KMS-11 (cell line): ENCODE measurements at regions not wholly inside any gene's neighbourhood (a gene's known extent, or its start where the extent isn't known, plus 50 kb on each side); places are given as distances from the start of the nearest gene placed in this dataset.

Experiments used
- H2AFZ ChIP-seq: fragments of 200-600 bp; sonication (generic); 2 replicates; pipeline ENCODE4 v1.6.1; 2016; ENCODE audit warnings: antibody characterized with exemption, mixed run types, low read depth
- H3K27ac ChIP-seq: fragments of 200-600 bp; sonication (generic); 2 replicates; pipeline ENCODE4 v1.6.1; 2016; ENCODE audit warnings: mild to moderate bottlenecking, mixed run types
- H3K27me3 ChIP-seq: fragments of 200-600 bp; sonication (generic); 2 replicates; pipeline ENCODE4 v1.6.1; 2017; ENCODE audit warnings: mild to moderate bottlenecking, low read depth, mixed run types, moderate library complexity; ENCODE audit not compliant: insufficient read depth
- H3K36me3 ChIP-seq: fragments of 200-600 bp; sonication (generic); 2 replicates; pipeline ENCODE4 v1.6.1; 2017; ENCODE audit warnings: mild to moderate bottlenecking, mixed run types; ENCODE audit not compliant: insufficient read depth
- H3K4me1 ChIP-seq: fragments of 200-600 bp; sonication (generic); 2 replicates; pipeline ENCODE4 v1.6.1; 2016; ENCODE audit warnings: mild to moderate bottlenecking, low read depth, mixed run types; ENCODE audit not compliant: poor library complexity, severe bottlenecking
- H3K4me2 ChIP-seq: fragments of 200-600 bp; sonication (generic); 2 replicates; pipeline ENCODE4 v1.7.0; 2016; ENCODE audit warnings: mild to moderate bottlenecking, mixed run types
- H3K4me3 ChIP-seq: fragments of 200-600 bp; sonication (generic); IDR thresholded peaks from 2 replicates; pipeline ENCODE4 v1.6.1; 2017; ENCODE audit warnings: low read depth, low read length, mixed read lengths; ENCODE audit not compliant: insufficient read depth
- H3K79me2 ChIP-seq: fragments of 200-600 bp; sonication (generic); 2 replicates; pipeline ENCODE4 v1.6.1; 2016; ENCODE audit warnings: low read depth, mixed run types; ENCODE audit not compliant: insufficient read depth
- H3K9ac ChIP-seq: fragments of 200-600 bp; sonication (generic); 2 replicates; pipeline ENCODE4 v1.6.1; 2016; ENCODE audit warnings: mild to moderate bottlenecking, mixed run types
- H4K20me1 ChIP-seq: fragments of 200-600 bp; sonication (generic); 2 replicates; pipeline ENCODE4 v1.6.1; 2016; ENCODE audit warnings: mild to moderate bottlenecking, mixed run types; ENCODE audit not compliant: insufficient read depth
- TF ChIP-seq, protein P1 (sequence below): fragments of 200-600 bp; sonication (generic); conservative IDR thresholded peaks from 2 replicates; pipeline ENCODE4 v1.6.1; 2017; ENCODE audit warnings: low read depth, mild to moderate bottlenecking, antibody characterized with exemption, low read length, moderate library complexity, mixed read lengths

DNA sequence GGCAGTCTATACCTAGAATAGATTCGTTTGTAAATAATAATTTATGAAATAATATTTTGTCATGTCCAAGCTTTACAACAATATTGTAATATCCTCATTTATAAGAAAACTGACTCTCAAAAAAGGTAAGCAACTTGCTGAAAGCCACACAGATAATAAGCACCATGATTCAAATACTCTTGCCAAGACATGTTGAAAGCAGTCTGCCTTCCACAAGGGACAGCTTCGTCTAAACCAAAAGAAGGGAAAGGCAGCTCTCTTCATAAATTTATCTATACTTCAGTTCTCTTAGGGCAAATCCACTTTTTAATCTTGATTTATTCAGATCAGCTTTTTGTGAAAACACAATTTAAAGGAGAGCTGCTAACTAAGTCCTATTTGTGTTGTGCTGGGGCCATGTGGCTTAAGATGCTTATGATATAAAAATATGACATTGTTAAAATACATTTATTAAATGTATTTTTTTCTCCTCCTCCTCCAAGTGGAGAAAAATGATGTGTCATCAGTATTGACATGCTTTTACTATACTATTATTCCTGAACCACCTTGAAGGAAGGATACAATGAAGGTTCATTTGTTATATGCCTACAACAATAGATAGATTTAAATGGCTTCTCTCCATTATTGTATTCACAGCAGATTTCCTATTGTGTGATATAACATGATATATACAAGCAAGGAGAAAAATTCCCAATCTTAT, 737.0 kb downstream of the HDGFL1 start:
- no peaks in the 10 kb centered on the region for H4K20me1 ChIP-seq
- no peak overlapping the region for H2AFZ ChIP-seq
- H3K4me2 ChIP-seq, result no peak overlapping the region
- no peak overlapping the region for H3K27ac ChIP-seq
- no peaks in the 10 kb centered on the region for H3K27me3 ChIP-seq
- H3K36me3 ChIP-seq, result no peaks in the 10 kb centered on the region
- H3K79me2 ChIP-seq, result no peaks in the 10 kb centered on the region
- TF ChIP-seq, protein P1, sequence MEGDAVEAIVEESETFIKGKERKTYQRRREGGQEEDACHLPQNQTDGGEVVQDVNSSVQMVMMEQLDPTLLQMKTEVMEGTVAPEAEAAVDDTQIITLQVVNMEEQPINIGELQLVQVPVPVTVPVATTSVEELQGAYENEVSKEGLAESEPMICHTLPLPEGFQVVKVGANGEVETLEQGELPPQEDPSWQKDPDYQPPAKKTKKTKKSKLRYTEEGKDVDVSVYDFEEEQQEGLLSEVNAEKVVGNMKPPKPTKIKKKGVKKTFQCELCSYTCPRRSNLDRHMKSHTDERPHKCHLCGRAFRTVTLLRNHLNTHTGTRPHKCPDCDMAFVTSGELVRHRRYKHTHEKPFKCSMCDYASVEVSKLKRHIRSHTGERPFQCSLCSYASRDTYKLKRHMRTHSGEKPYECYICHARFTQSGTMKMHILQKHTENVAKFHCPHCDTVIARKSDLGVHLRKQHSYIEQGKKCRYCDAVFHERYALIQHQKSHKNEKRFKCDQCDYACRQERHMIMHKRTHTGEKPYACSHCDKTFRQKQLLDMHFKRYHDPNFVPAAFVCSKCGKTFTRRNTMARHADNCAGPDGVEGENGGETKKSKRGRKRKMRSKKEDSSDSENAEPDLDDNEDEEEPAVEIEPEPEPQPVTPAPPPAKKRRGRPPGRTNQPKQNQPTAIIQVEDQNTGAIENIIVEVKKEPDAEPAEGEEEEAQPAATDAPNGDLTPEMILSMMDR, result no peak
- H3K9ac ChIP-seq, result no peak overlapping the region
- H3K4me1 ChIP-seq, result no peaks in the 10 kb centered on the region
- no peak overlapping the region for H3K4me3 ChIP-seq

DNA sequence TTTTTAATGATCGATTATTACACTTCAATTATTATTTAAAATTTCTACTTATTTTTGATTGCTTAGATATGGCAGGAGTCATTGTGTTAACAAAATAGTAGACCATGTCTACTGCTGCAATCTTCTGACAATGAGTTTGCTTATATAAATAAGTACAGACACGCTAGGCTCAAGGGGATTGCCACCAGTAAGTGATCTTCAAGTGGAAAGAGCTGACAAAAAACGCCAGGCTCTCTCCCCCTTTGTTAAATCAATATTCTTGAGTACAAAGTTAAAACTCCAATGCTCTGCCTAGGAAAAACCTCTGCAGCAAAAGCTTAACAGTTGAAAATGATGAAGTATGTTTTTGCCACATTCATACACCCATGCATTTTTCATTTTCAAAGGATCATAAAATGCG, 738.1 kb downstream of the HDGFL1 start:
- H3K9ac ChIP-seq, result no peak overlapping the region
- no peaks in the 10 kb centered on the region for H3K4me1 ChIP-seq
- no peaks in the 10 kb centered on the region for H3K79me2 ChIP-seq
- H3K36me3 ChIP-seq, result no peaks in the 10 kb centered on the region
- TF ChIP-seq, protein P1, result no peak
- no peaks in the 10 kb centered on the region for H4K20me1 ChIP-seq
- H3K27ac ChIP-seq, result no peak overlapping the region
- no peaks in the 10 kb centered on the region for H3K27me3 ChIP-seq
- H3K4me3 ChIP-seq, result no peak overlapping the region
- H2AFZ ChIP-seq, result no peak overlapping the region
- no peak overlapping the region for H3K4me2 ChIP-seq

DNA sequence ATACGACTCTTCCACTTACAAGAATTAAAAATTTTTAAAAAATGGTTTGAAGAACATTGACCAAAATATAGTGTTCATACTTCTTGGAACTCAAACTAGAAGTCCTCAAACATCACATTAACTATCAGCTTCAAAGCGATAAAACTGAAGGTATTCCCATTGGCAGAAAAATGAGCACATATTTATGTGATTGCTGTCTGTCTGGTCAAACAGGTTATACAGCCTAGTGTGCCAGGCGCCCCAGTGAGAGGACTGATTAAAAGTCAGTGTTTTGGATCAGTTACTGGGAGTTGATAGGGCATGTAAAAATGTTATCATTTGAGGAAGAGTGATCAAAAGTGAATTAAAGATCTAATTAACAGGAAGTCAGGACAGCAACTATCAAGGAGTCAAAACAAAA, 738.8 kb downstream of the HDGFL1 start:
- no peaks in the 10 kb centered on the region for H3K36me3 ChIP-seq
- H3K4me1 ChIP-seq, result no peaks in the 10 kb centered on the region
- H3K4me3 ChIP-seq, result no peak overlapping the region
- no peak overlapping the region for H3K4me2 ChIP-seq
- no peak overlapping the region for H3K27ac ChIP-seq
- no peaks in the 10 kb centered on the region for H3K79me2 ChIP-seq
- H3K27me3 ChIP-seq, result no peaks in the 10 kb centered on the region
- H4K20me1 ChIP-seq, result no peaks in the 10 kb centered on the region
- H2AFZ ChIP-seq, result no peak overlapping the region
- TF ChIP-seq, protein P1, result no peak
- no peak overlapping the region for H3K9ac ChIP-seq

DNA sequence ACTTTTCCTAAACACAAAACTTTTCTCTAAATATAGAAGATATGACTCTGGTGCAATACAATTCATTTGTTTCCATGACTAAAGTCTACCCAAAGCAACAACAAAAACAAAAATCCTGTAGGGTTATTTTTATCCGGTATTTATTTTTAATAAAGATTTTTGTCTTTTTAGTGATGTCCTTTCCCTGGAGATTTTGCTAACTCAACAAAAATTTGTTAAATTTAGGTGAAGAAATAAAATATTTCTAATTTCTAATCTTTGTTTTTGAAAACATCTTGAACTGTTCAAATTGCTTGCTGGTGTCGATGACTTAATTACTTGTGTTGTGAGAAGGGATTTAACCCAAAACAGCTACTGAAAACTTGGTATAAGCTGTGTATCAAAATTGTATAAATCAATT, 741.8 kb downstream of the HDGFL1 start:
- H3K9ac ChIP-seq, result no peak overlapping the region
- H3K4me1 ChIP-seq, result no peaks in the 10 kb centered on the region
- H3K27ac ChIP-seq, result no peak overlapping the region
- H3K36me3 ChIP-seq, result no peaks in the 10 kb centered on the region
- no peaks in the 10 kb centered on the region for H4K20me1 ChIP-seq
- TF ChIP-seq, protein P1, result no peak
- no peak overlapping the region for H2AFZ ChIP-seq
- H3K79me2 ChIP-seq, result no peaks in the 10 kb centered on the region
- no peak overlapping the region for H3K4me3 ChIP-seq
- H3K4me2 ChIP-seq, result no peak overlapping the region
- H3K27me3 ChIP-seq, result no peaks in the 10 kb centered on the region
